ENCODE measurements at regions not wholly inside any gene's neighbourhood (a gene's known extent, or its start where the extent isn't known, plus 50 kb on each side); places are given as distances from the start of the nearest gene placed in this dataset.

DNA sequence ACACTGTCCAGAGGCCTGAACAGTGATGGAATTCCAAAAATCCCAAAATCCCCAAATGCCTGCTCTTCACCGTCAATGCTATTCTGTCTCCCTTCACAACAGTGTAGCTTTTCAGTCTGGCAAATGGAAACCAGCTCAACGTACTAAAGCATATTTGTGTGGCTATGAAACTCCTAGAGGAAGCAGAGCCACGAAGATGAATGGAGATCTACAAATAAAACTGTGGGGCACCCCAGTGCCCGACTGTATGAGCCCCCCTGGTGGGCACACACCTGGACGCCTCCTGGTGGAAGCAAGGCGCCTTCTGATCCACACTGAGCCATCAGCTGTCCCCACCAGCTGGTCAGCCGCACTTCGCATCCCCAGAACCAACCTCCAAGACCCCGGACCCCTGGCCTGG, 129.1 kb upstream of the SOD1 start:
- no peak overlapping the region for H3K27ac ChIP-seq
- H3K27me3 ChIP-seq (replicated peaks; ENCODE audit: insufficient read depth) = no peaks in the 10 kb centered on the region
- no peaks in the 10 kb centered on the region for H3K4me1 ChIP-seq (ENCODE audit: control insufficient read depth in 1 of 2, low read depth in 2 of 2)
- TF ChIP-seq, protein P1, sequence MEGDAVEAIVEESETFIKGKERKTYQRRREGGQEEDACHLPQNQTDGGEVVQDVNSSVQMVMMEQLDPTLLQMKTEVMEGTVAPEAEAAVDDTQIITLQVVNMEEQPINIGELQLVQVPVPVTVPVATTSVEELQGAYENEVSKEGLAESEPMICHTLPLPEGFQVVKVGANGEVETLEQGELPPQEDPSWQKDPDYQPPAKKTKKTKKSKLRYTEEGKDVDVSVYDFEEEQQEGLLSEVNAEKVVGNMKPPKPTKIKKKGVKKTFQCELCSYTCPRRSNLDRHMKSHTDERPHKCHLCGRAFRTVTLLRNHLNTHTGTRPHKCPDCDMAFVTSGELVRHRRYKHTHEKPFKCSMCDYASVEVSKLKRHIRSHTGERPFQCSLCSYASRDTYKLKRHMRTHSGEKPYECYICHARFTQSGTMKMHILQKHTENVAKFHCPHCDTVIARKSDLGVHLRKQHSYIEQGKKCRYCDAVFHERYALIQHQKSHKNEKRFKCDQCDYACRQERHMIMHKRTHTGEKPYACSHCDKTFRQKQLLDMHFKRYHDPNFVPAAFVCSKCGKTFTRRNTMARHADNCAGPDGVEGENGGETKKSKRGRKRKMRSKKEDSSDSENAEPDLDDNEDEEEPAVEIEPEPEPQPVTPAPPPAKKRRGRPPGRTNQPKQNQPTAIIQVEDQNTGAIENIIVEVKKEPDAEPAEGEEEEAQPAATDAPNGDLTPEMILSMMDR (IDR thresholded peaks at IDR 0.05) = no peak
- DNase-seq (ENCODE audit: low spot score) (no peak), ATAC-seq (ENCODE audit: insufficient number of reproducible peaks, low FRiP score, low read depth) (no peak)
- H3K36me3 ChIP-seq = no peaks in the 10 kb centered on the region
- H3K4me3 ChIP-seq = no peak overlapping the region
- H3K9me3 ChIP-seq = no peaks in the 10 kb centered on the region

DNA sequence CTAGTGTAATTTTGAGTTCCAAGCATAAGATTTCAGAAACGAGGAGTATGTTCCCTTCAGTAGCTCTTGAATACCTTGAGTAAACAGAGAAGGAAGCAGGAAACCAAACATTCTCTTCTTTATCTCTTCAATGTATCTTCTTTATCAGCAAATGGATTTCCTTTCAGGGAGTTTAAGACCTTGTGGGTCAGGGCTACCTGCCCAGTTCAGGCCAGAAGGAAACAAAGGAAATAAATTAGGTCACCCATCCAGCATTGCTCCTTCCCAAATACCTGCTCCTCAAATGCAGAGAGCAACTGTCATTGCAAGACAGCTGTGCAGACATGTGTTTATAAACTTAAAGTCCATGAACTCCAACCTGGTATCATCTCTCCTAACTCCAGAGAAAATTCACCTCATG, 130.1 kb upstream of the SOD1 start:
- Histone ChIP-seq H3K9me3 (no peaks in the 10 kb centered on the region), H3K27me3 (replicated peaks; ENCODE audit: insufficient read depth) (no peaks in the 10 kb centered on the region), H3K36me3 (no peaks in the 10 kb centered on the region), H3K4me3 (no peak overlapping the region), H3K27ac (no peak overlapping the region), H3K4me1 (ENCODE audit: control insufficient read depth in 1 of 2, low read depth in 2 of 2) (no peaks in the 10 kb centered on the region)
- DNase-seq (ENCODE audit: low spot score) = no peak
- TF ChIP-seq, protein P1 (IDR thresholded peaks at IDR 0.05) = no peak
- ATAC-seq (ENCODE audit: insufficient number of reproducible peaks, low FRiP score, low read depth) = no peak

DNA sequence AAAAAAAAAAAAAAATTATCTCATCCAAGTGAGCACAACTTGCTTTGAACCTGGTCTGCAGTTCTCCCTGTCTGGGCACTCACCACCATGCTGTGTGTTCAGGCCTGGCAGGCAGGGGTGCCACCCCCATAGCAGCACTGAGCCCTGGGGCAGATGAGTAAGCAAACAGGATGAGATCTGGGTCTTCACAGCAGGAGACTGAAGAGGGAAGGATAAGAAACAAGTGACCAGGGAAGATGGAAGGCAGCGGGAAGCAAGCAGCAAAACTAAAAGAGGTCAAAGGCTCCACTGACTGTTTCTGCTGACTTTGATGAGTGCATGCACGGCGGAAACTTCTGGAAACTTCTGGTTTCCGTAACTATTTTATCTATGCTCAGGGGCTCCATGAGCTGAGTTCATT, 133.5 kb upstream of the SOD1 start:
- Histone ChIP-seq H3K27ac (no peak overlapping the region), H3K9me3 (no peaks in the 10 kb centered on the region), H3K4me3 (no peak overlapping the region), H3K36me3 (no peaks in the 10 kb centered on the region), H3K27me3 (replicated peaks; ENCODE audit: insufficient read depth) (no peaks in the 10 kb centered on the region), H3K4me1 (ENCODE audit: control insufficient read depth in 1 of 2, low read depth in 2 of 2) (no peaks in the 10 kb centered on the region)
- no peak for ATAC-seq (ENCODE audit: insufficient number of reproducible peaks, low FRiP score, low read depth)
- no peak for DNase-seq (ENCODE audit: low spot score)
- TF ChIP-seq, protein P1 (IDR thresholded peaks at IDR 0.05) = no peak

DNA sequence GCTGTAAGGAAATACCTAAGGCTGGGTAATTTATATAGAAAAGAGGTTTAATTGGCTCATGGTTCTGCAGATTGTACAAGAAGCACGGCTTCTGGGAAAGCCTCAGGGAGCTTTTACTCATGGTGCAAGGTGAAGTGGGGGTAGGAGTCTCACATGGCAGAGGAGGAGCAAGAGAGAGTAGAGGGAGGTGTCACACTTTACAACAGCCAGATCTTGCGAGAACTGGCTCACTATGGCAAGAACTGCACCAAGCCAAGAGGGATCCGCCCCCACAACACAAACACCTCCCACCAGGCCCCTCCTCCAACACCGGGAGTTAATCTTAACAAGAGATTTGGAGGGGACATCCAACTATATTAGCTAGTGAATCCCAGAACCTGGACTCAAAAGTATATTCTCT, 135.4 kb upstream of the SOD1 start:
- Histone ChIP-seq H3K36me3 (no peaks in the 10 kb centered on the region), H3K9me3 (no peaks in the 10 kb centered on the region), H3K4me3 (no peak overlapping the region), H3K27me3 (replicated peaks; ENCODE audit: insufficient read depth) (no peaks in the 10 kb centered on the region), H3K4me1 (ENCODE audit: control insufficient read depth in 1 of 2, low read depth in 2 of 2) (no peaks in the 10 kb centered on the region), H3K27ac (no peak overlapping the region)
- ATAC-seq (ENCODE audit: insufficient number of reproducible peaks, low FRiP score, low read depth) (no peak), DNase-seq (ENCODE audit: low spot score) (no peak)
- TF ChIP-seq, protein P1 (IDR thresholded peaks at IDR 0.05) = no peak

DNA sequence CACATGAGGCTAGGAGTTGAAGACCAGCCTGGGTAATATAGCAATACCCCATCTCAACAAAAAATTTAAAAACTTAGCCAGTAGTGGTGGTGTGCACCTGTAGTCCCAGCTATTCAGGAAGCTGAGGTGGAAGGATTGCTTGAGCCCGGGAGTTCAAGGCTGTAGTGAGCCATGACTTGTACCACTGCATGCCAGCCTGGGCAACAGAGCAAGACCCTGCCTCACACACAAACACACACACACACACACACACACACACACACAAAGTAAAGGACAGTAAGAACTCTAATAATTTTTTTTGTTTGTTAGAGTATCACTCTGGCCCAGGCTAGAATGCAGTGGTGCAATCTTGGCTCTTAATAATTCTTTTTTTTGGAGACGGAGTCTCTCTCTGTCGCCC, 138.0 kb upstream of the SOD1 start:
- no peak overlapping the region for H3K4me3 ChIP-seq
- H3K27ac ChIP-seq = no peak overlapping the region
- TF ChIP-seq, protein P1 (IDR thresholded peaks at IDR 0.05) = no peak
- no peak for DNase-seq (ENCODE audit: low spot score)
- ATAC-seq (ENCODE audit: insufficient number of reproducible peaks, low FRiP score, low read depth) = no peak
- H3K36me3 ChIP-seq = no peaks in the 10 kb centered on the region
- H3K27me3 ChIP-seq (replicated peaks; ENCODE audit: insufficient read depth) = no peaks in the 10 kb centered on the region
- no peaks in the 10 kb centered on the region for H3K9me3 ChIP-seq
- H3K4me1 ChIP-seq (ENCODE audit: control insufficient read depth in 1 of 2, low read depth in 2 of 2) = no peaks in the 10 kb centered on the region

Data from thoracic aorta (tissue), 2 donors.